ENCODE measurements at regions not wholly inside any gene's neighbourhood (a gene's known extent, or its start where the extent isn't known, plus 50 kb on each side); places are given as distances from the start of the nearest gene placed in this dataset.
"Not testable (repeated sequence)": the region's sequence is repeated elsewhere in the genome, so short reads cannot be mapped to it uniquely, and the experiment has no call there.

DNA sequence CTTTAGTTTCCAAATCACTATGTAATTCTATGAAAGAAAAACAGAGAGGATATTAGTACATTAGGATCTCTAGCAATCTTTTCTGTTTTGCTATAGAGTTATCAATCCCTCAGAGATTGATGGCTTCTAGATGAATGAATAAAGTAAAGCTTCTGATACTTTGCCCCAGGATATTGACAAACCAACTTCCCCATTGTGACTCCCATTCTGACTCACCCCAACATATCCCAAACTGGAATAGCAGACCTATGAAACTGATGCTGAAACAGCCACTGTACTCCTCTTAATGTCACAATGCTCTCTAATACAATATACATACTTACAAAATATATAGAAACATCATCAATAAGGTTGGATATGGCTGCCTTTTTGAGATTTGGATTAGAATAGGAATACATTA, 442.1 kb upstream of the NR5A2 start:
- TF ChIP-seq, protein P1, sequence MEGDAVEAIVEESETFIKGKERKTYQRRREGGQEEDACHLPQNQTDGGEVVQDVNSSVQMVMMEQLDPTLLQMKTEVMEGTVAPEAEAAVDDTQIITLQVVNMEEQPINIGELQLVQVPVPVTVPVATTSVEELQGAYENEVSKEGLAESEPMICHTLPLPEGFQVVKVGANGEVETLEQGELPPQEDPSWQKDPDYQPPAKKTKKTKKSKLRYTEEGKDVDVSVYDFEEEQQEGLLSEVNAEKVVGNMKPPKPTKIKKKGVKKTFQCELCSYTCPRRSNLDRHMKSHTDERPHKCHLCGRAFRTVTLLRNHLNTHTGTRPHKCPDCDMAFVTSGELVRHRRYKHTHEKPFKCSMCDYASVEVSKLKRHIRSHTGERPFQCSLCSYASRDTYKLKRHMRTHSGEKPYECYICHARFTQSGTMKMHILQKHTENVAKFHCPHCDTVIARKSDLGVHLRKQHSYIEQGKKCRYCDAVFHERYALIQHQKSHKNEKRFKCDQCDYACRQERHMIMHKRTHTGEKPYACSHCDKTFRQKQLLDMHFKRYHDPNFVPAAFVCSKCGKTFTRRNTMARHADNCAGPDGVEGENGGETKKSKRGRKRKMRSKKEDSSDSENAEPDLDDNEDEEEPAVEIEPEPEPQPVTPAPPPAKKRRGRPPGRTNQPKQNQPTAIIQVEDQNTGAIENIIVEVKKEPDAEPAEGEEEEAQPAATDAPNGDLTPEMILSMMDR (conservative IDR thresholded peaks at IDR 0.05), result no peak
- no peak overlapping the region for H3K27ac ChIP-seq

DNA sequence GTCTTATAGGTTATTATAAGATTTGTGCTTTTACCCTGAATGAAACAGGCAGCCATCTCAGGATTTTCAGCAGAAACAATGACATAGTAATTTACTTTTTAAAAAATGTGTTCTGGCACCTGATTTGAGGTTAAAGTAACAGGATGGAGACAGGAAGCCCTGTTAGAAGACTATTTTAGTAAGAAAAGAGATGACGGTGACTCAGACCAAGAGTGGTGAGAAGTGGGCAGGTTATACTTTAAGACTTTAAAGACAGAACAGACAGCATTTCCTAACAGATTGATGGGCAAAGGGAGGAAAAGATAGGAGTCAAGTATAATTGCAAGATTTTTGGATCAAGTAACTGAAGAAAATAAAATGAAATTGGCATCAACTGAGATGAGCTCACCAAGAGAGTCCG, 436.8 kb upstream of the NR5A2 start:
- TF ChIP-seq, protein P1 (conservative IDR thresholded peaks at IDR 0.05), result no peak
- H3K27ac ChIP-seq, result no peak overlapping the region

DNA sequence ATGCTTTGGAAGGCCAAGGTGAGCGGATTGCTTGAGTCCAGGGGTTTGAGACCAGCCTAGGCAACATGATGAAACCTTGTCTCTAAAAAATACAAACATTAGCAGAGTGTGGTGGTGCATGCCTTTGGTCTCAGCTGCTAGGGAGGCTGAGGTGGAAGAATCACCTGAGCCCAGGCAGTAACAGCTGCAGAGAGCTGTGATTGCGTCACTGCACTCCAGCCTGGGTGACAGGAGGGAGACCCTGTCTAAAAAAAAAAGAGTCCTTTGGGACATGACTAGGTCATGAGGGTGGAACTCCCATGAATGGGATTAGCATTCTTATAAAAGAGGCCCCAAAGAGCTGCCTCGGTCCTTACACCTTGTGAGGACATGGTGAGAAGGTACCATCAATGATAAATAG, 436.0 kb upstream of the NR5A2 start:
- H3K27ac ChIP-seq, result no peak overlapping the region
- TF ChIP-seq, protein P1 (conservative IDR thresholded peaks at IDR 0.05), result no peak

DNA sequence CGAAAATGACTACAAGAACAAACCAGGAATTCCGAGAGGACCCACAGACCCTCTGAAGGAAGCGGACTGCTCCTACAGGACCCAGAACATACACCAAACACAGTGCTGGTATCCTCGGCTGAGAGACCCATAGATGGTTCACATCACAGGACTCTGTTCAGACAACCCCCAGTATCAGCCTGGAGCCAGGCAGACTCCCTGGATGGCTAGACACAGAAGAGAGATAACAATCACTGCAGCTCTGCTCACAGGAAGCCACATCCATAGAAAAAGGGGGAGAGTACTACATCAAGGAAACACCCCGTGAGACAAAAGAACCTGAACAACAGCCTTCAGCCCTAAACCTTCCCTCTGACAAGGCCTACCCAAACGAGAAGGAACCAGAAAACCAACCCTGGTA, 434.0 kb upstream of the NR5A2 start:
- TF ChIP-seq, protein P1 (conservative IDR thresholded peaks at IDR 0.05), result no peak

DNA sequence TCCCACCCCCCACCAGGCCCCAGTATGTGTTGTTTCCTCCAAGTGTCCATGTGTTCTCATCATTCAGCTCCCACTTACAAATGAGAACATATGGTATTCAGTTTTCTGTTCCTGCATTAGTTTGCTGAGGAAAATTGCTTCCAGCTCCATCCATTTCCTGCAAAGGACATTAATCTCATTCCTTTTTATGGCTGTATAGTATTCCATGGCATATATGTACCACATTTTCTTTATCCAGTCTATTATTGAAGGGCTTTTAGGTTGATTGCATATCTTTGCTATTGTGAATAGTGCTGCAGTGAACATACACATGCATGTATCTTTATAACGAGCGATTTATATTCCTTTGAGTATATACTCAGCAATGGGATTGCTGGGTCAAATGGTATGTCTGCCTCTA, 431.1 kb upstream of the NR5A2 start:
- H3K27ac ChIP-seq, result not testable (repeated sequence)

More for the DNA sequence above, 434.0 kb upstream of the NR5A2 start:
- no peak overlapping the region for H3K27ac ChIP-seq

DNA sequence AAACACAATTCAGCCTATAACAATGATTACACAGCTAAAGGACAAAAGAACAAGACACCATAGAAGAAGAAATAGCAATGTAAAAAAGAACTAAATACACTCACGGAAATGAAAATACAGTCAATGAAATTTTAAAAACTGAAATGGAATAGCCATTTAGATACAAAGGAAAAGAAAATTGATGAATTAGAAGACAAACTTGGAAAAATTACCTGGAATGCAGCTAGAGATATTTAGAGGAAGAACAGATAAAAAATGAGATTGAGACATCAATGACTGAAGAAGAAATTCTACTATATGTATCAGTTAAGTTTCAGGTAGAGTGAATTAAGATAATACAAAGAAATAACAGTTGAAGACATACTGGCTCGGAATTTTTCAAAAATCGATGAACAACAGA, 430.4 kb upstream of the NR5A2 start:
- no peak overlapping the region for H3K27ac ChIP-seq
- TF ChIP-seq, protein P1 (conservative IDR thresholded peaks at IDR 0.05), result no peak

DNA sequence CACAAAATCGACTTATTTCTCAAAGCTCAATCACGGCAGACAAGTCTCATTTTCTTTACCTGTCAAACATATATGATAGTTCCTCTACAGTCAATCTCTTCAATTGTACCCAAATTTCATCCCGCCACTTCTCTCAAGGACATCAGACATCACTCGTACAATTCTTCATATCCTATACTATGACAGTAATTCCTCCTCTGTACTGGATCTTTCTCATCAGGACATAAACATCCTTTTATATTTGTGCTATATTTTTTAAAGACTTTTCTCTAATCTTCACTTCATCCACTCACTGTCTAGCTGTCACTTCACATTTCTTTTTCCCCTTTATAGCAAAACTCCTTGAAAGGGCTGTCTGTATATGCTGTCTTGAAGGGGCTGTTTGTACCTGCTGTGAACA, 419.1 kb upstream of the NR5A2 start:
- H3K27ac ChIP-seq, result no peak overlapping the region
- TF ChIP-seq, protein P1 (conservative IDR thresholded peaks at IDR 0.05), result no peak

DNA sequence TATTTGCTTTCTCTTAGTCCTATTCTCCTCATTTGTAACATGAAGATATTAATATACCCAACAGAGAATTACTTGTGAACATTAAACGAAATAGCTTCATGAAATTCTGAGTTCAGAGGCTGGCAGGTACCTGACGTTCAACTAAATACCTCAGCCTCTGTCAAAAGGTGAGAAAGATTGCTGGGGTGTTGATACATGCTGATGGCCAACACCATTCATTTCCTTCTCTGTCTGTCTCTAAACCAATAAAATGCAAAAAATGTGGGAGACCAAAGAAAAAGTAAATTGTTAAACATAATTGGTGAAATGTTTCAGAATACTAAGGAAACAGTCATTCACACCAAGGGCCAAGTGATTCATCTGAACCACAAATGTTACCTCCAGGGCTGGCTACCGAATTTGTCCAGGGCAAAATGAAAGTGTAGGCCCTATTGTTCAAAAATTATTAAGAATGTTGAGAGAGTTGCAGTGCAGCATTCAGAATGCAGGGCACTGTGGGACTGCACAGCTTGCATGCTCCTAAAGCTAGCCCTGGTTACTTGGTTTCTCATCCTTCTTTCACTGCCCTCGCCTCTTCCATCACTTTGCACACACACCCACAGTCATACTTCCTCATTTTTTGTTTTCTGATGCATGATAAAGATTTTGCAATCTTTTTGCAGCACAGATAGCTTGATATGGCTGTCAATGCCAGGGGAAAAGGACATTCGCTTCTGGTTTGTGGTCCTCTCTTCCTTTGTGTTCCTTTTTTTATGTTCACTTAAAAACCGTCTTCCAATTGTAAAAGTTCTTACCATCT, 414.3 kb upstream of the NR5A2 start:
- no peak overlapping the region for H3K27ac ChIP-seq
- TF ChIP-seq, protein P1 (conservative IDR thresholded peaks at IDR 0.05), result no peak

All from VCaP (cell line).